ENCODE measurements at regions not wholly inside any gene's neighbourhood (a gene's known extent, or its start where the extent isn't known, plus 50 kb on each side); places are given as distances from the start of the nearest gene placed in this dataset.

DNA sequence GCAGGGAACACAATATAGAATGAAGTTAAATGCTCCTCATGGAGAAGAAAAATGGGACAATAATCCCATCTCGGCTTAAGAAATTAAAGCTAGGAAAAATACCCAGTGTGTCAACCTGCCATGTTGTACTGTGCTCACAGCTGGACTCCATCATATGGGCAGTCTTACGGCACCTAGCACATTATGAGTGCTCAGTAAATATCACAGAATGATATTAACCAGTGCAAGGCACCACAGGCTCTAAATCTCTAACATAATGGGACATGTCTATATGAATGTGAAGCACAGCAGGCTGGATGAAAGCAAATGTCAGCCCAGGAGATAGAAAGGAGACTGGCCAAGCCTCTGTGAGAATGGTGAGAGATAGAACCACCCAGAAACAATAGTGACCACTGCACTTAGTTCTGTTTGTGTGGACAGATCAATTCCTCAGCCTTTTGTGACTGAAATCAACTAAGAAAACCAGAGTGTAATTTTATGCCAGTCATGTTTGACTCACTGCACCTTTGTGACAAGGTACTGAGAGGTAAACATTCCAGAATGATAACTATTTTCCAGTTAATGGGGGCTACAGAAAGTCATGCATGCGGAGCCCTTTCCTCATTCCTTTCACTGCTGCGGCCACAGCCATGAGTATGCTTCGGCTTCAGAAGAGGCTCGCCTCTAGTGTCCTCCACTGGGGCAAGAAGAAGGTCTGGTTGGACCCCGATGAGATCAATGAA, 140.4 kb upstream of the CDH6 start:
- TF ChIP-seq POLR2A (IDR thresholded peaks at IDR 0.05), result no peak
- TF ChIP-seq, protein P1, sequence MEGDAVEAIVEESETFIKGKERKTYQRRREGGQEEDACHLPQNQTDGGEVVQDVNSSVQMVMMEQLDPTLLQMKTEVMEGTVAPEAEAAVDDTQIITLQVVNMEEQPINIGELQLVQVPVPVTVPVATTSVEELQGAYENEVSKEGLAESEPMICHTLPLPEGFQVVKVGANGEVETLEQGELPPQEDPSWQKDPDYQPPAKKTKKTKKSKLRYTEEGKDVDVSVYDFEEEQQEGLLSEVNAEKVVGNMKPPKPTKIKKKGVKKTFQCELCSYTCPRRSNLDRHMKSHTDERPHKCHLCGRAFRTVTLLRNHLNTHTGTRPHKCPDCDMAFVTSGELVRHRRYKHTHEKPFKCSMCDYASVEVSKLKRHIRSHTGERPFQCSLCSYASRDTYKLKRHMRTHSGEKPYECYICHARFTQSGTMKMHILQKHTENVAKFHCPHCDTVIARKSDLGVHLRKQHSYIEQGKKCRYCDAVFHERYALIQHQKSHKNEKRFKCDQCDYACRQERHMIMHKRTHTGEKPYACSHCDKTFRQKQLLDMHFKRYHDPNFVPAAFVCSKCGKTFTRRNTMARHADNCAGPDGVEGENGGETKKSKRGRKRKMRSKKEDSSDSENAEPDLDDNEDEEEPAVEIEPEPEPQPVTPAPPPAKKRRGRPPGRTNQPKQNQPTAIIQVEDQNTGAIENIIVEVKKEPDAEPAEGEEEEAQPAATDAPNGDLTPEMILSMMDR (IDR thresholded peaks at IDR 0.05), result no peak

All from Peyer's patch (tissue), 4 donors.